ENCODE measurements at regions not wholly inside any gene's neighbourhood (a gene's known extent, or its start where the extent isn't known, plus 50 kb on each side); places are given as distances from the start of the nearest gene placed in this dataset.
A peak's percentile ranks its signal among the peaks of the same experiment; 100 is the strongest.

GRCh38 chr12:102596687-102597086, 116.3 kb upstream of the IGF1 start:
- no peak for DNase-seq (ENCODE audit: low read depth, low spot score)

DNA sequence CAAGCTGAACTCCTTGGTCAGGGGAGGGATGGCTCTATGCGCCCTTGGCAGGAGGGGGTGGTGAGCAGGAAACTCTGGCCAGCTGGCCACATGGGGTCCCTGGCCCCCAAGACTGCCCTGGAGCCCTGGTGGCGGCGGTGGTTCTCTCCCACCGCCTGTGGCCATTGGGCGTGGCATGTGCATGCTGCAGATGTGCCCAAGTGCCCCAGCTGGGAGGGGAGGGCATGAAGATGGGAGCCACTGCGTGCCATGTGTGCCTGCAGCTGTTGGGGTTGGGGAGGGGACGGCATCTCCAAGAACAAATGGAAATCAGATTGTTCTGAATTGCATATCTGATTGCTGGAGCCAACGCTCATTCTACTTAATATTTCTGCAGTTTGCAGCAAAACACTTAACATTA, 115.7 kb upstream of the IGF1 start:
- DNase-seq (ENCODE audit: low read depth, low spot score), result no peak

- no peak for DNase-seq (ENCODE audit: low read depth, low spot score)
Observed at GRCh38 chr12:102595315-102595714, 115.0 kb upstream of the IGF1 start.

DNA sequence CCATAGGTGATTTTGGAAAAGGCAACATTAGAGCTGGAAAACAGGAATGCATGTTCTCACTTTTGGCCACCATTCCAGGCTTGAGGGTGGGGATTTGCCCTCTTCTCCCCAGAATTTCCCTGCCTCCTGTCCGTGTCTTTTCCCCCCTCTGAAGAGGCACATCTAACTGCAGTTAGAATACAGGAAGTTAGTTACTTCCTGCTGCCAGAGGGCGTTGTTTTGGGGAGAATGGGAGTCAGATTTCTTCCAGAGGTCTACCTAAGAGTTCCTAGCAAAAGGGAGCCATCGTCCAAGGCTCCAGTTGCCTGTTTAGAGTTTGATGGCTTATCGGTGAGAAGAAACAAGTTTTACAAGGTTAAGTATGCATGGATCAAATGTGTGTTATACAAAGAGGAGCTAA, 112.8 kb upstream of the IGF1 start:
- DNase-seq (ENCODE audit: low read depth, low spot score), result no peak

DNA sequence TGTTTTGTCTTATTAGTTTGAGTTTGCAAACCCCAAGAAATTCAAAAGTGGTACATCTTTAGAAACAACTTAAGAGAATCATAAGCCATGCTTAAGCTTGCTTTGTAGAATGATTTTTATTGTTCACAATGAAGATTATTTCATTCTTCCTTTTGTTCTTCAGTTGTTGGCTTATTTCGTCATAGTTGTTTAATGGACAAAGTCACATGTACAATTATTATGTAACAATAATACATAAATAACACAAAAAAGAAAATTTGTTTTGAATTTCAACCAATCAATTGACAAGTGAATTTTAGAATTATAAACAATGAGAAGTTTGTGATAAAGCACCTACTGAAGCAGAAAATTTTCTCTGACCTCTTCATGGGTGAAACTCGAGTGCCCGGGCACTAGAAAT, 111.8 kb upstream of the IGF1 start:
- DNase-seq (ENCODE audit: low read depth, low spot score), result no peak

DNA sequence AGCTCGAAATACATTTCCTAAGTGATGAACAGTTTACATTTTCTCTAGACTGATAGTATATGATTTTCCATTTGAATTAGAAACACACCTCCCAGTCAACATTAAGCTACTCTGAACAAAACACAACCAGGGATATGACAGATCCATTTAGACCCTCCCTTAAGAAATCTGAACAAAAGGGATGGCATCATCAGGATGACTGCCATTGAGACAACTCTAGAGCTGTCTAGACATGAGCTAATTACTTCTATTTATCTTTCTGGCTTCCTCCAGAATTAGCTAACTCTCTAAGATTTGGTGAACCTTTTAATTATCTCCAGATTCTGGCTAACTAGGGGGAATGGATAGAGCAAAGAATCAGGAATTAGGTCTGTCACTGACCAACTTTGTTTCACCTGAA, 92.9 kb upstream of the IGF1 start:
- DNase-seq (ENCODE audit: low read depth, low spot score), result no peak

DNA sequence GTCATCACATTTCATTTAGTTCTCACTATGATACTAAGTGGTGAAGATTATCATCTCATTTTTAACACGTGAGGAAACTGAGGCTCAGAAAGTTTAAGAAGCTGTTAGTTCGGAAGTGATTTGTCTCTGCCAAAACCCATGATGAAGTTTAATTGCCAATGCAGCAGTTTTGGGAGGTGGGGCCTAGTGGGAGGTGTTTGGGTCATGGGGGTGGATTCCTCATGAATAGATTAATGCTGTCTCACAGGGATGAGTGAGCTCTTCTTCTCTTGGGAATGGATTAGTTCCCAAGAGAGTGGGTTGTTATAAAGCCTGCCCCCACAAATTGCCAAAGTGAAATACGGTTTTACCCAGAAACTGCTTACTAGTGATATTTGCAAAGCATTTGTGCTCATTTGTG, 91.5 kb upstream of the IGF1 start:
- DNase-seq (ENCODE audit: low read depth, low spot score), result no peak

- DNase-seq (ENCODE audit: low read depth, low spot score), result no peak
Observed at GRCh38 chr12:102570256-102570655, 89.9 kb upstream of the IGF1 start.

DNA sequence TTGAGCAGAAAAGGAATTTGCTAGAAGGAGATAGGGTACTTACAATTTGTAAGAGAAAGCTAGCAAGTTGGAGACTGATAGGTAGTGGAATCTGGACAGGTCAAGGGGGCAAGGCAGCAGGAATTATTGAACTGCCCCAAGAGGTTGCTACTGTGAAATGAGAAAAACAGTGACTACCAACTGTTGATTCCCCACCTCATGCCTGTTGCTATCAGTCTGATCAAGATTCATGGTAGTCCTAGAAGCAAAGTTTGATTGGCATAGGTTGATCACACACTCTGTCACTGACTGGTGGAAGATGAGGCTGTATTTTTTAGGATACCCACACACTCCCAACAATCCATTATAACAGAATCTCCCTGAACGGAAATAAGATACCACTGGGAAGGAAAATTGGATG, 89.4 kb upstream of the IGF1 start:
- no peak for DNase-seq (ENCODE audit: low read depth, low spot score)

DNA sequence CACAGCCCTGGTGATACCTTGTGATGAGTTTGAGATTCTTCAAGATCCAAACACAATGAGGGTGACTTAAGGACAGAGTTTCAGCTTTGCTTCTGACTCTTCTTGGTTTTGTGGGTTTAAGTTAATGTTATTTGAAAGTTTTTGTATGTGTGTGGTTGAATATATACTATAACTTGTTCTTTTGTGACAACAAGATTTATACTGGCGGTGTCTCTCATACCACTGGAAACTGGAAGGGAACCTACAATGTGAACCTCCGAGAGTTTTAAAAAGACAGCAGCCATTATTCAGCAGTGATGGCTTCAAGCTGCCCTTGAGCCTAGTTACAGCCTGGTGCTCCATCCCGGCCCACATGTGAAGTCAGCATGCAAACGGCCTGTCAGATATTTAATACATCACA, 87.9 kb upstream of the IGF1 start:
- no peak for DNase-seq (ENCODE audit: low read depth, low spot score)

DNA sequence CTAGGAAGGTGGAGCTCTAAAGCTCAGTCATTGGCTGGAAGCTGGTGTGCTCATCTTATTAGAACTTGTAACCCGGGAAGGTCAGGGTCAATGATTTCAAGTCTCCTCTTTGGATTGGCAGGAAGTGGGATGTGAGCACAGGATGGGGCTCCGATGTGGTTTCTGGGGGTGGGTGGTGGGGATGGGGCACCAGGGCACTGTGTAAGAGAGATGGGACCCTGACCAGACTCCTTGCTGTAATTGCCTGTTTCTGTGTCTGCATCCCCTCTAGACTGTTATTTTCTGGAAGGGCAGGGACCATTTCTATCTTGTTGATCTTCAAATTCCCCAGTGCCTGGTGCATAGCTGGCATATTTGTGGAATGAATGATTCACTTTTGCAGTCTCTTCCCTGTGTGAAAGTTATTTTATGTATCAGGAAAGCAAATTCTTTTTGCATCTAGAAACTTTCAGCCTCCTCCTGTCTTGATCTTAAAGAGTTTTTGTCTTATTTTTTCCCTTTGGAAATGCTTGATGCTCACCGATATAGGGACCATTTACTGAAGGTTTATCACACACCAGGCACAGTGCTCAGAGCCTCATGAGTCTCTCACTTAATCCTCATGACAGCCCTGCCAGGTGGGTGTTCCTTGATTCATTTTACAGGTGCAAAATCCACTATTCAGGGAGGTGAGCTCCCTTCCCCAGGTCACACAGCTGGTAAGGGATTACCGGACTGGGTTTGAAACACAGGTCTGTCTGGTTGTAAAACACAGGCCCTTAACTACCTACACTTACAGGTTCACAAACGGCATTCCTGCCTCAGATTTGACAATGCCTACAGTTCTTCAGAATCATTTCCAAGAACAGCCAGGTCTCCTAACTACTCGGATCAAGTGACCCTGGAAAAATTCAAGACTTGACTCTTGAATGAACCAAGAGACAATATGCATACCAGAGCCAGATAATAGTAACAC, 86.9 kb upstream of the IGF1 start:
- DNase-seq (ENCODE audit: low read depth, low spot score), result peak; percentile 29

DNA sequence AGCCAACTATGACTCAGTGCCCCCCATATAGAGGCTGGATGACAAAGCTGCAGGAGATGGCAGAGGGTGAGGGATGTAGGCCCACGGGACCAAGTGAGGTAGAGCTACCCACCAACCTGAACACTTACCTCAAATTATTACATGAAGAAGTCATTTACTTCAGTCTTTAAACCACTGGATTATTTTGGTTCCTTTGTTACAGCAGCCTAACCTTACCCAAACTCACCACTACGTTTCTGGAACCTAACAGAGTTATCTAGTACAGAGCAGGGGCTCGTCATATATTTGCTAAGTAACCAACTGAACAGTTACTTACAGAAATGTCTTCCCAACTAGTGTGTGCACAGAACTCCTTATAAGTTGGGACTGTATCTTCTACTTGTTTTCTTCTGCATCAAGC, 85.2 kb upstream of the IGF1 start:
- no peak for DNase-seq (ENCODE audit: low read depth, low spot score)

DNA sequence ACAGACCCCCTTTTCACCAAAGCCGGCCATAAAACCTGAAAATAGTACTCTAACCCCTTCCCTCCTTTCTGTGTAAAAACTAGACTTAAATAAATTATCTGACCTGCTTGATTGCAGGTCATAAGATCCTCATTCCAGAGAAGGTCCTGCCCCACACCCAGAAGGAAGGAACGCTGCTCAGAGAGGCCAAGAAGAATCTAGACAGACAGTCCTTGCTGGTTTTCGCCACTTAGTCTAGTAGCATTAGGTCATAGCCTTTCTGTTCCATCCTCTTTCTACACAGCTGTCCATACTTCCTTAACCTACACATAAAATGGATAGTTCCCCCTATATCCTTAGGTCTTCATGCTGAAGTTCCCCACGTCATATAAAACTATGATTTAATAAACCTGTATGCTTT, 83.7 kb upstream of the IGF1 start:
- DNase-seq (ENCODE audit: low read depth, low spot score), result no peak

DNA sequence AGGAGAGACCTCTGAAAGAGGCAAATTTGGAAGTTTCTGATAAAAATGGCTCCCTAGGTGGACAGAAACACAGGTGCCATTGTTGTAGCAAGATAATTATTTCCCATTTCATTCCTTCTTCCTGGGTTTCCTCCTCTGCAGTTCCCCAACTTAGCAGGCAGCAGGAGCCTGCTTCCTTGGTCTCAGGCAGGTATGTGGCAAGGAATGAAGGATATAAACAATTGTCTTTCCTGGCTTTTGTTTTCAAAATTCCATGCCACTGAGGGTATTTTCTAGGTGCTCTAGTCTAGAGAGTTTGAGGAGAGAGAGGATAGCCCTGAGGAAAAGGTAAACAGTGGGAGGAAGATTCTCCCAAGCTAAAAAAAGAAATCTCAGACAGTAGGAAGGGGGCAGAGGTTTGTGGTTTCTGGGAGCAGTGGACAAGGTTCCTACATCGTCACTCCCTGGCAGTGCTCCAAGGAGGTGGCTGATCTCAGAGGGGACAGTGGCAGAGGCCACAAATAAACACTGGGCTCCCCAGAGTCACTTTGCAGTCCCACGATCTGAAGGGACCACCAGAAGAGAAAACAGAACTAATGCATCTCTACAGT, 82.6 kb upstream of the IGF1 start:
- no peak for DNase-seq (ENCODE audit: low read depth, low spot score)

DNA sequence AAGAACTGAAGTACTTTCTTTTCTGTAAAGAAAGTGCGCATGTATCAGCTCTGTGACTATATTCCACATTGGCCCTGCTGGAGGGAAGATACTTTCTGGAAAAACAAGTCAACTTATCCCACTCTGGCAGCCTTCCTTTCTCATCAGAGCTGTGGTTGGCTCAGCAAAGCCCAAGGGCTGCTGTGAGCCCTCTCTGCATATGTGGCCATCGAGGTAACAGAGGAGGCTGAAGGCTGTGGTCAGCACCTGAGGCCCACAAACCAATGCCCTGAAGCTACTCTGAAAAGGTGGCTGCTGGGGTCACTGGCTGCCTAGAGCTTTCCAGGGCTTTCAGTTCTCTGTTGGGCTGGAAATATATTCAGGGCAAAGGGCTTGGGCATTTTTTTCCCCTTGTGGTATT, 70.8 kb upstream of the IGF1 start:
- no peak for DNase-seq (ENCODE audit: low read depth, low spot score)

DNA sequence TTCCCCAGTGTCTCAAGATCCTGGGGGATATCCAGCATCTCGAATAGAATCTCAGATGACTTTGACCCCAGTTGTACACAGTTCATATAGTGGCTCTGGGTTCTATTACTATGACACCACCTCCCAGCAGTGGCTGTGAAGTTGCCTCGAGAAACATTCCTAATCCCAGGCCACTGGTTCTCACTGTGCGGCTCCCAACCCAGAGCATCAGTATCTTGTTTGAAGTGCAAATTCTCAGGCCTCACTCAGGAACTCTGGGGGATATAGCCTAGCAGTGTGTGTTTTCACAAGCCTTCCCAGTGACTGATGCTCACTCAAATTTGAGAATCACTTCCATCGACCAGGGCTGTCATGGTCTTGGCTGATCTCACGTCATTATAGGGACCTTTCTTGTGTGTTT, 69.3 kb upstream of the IGF1 start:
- no peak for DNase-seq (ENCODE audit: low read depth, low spot score)

DNA sequence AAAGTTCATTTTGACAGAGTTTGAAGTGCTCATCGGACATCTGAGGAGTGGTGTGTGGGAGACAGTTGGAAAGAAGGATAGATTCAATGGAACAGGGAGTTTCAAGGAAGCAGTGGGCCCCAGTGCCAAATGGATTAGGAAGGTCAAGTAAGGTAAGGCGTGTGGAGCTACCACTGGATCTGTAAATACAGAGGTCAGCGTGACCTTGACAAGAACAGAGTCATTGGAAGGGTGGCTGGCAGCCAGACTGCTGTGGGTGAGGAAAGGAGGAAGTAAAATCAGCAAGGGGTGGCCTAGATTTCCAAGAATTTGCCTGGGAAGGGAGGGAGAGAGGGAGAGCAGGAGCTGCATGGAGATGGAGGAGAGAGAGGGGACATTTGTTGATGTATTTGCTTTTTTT, 68.2 kb upstream of the IGF1 start:
- DNase-seq (ENCODE audit: low read depth, low spot score), result peak; percentile 41

DNA sequence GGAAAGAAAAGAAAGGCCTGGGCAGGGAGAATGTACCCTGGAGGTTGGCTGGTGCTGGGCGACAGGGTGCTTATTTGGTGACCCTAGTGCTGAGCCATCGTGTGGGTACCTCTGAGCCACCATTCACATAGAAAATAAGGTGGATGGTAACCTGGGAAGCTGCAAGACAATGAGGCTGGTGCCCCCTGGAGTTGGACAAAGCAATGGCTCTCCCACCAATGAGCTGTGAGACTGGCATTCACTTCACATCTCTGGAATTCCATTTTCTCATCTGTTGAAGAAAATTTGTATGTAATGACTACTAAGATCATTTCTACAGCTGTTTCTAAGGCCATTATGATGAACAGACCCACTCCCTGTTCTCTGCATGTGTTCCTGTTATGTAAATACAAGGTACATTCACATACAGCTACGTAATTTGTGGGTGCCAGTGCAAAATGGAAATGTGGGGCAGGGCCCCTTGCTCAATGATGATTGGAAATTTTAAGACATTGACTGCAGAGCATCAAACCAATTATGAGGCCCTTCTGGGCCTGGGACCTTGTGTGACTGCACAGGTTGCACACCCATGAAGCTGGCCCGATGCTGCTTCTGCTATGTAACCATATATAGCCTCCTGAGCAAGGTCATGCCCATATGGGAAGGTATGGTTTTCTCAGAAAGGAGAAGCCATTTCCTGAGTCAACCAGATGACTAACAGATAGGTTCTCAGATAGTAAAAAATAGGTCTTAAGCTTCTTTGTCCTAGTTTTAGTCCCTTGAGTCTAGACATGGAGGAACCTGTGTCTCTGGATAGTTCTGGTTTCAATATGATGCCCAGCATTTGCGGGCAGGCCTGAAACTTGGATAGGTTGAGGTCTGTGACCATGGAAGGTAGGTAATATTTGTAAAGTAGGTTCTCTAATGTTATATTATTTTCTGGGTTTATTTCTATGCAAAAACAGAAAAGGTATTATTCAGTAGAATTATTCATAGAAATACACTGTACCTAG, 63.4 kb upstream of the IGF1 start:
- no peak for DNase-seq (ENCODE audit: low read depth, low spot score)

DNA sequence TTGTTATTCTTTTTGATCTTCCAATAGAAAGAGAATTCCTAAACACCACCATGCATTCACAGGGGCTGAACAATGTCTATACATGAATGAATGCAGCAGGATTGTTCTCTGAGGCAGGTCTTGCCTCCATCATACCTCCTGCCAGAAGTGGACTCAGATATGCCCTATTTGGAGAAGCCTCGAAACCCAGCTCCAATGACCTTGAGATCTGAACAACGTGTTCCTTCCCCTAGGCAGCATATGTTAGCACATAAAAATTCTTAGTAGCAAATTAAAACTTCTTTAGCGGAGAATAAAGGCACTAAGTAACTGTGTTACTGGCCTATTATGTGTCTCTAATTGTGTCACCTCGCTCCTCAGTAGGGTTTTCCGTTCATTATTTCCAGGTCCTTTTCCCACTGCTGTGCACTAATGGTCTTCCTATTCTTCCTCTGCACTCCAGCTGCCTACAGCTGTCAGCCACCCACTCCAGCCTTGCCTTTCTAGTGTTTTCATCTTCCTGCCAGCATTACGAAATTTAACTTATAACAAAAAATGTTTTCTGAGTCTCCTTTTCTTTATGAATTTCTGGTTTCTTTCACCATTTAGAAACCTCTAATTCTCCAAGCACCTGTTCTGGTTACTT, 62.6 kb upstream of the IGF1 start:
- no peak for DNase-seq (ENCODE audit: low read depth, low spot score)

GRCh38 chr12:102540815-102541385, 60.5 kb upstream of the IGF1 start:
- DNase-seq (ENCODE audit: low read depth, low spot score), result no peak

Data from smooth muscle cell of the brain vasculature (primary cell).